ENCODE measurements at regions not wholly inside any gene's neighbourhood (a gene's known extent, or its start where the extent isn't known, plus 50 kb on each side); places are given as distances from the start of the nearest gene placed in this dataset.
"Not testable (repeated sequence)": the region's sequence is repeated elsewhere in the genome, so short reads cannot be mapped to it uniquely, and the experiment has no call there.

DNA sequence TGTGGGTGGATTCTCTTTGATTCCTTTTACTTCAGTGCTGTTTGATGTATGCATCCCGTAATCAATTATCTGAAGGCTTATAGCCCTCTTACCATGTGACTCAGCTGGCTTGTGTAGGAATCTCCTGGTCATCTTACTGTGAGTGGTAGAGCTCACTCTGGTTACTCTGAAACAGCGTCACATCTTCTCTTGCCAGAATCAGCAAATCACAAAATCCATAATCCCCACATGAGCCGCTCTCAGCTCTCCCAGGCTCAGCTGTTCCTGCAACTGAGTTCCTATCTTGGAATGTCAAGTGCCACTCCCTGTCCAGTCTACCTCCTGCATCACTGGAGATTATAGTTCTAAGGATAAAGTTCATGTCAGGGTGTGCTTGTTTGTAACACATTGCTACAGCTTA lies 278.0 kb downstream of the FBXO8 start:
- no peak for DNase-seq

GRCh38 chr4:173998471-173999144 lies 284.9 kb downstream of the FBXO8 start:
- DNase-seq = no peak

GRCh38 chr4:173995779-173996178 lies 287.7 kb downstream of the FBXO8 start:
- DNase-seq = not testable (repeated sequence)

GRCh38 chr4:173991814-173992213 lies 291.7 kb downstream of the FBXO8 start:
- DNase-seq = no peak

DNA sequence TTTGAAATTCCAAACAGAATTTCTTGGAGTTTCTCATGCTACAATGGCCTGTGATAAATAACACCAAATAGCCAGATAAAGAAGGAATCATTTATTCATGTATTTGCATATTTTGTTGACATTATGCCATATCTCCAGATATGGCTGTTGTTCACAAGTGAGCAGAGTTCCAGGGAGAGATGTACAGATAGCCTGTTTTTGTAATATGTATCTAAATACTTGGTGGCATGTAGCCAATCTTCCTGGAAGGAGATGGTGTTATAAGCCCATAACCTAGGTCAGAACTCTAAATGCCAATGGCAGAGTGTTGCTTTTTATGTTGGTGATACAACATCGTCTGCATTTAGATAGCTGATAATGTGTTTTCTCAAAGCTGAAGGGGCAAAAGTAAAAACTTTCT lies 292.2 kb downstream of the FBXO8 start:
- no peak for DNase-seq

GRCh38 chr4:173990869-173991210 lies 292.6 kb downstream of the FBXO8 start:
- no peak for DNase-seq

- no peak for DNase-seq
Measured at GRCh38 chr4:173990126-173990868, 293.2 kb downstream of the FBXO8 start.

- not testable (repeated sequence) for DNase-seq
Measured at GRCh38 chr4:173963523-173963922, 319.9 kb downstream of the FBXO8 start.

- DNase-seq = no peak
Measured at GRCh38 chr4:173960398-173960797, 323.1 kb downstream of the FBXO8 start.

GRCh38 chr4:173958445-173958844 lies 325.0 kb downstream of the FBXO8 start:
- no peak for DNase-seq

GRCh38 chr4:173943547-173943946 lies 339.9 kb downstream of the FBXO8 start:
- DNase-seq = no peak

GRCh38 chr4:173940146-173940545 lies 343.3 kb downstream of the FBXO8 start:
- DNase-seq = no peak

GRCh38 chr4:173937631-173938270 lies 345.7 kb downstream of the FBXO8 start:
- no peak for DNase-seq

DNA sequence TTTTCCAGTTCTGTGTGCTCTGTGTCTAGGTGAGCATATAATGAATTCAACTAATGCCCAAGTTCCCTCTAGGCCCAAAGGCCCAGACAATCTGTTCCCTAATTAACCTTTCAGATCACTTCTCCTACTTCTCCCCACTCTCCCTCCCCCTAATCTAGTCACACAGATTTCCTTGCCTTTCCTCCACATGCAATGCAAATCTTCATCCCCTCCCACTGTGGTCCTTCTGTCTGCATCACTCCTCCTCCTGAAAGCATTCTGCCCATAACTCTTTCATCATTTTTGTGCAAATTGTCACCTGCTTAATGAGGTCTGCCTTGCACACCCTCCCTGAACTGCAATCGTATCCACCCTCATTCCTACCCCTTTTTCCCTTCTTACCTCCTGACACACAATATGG lies 346.6 kb downstream of the FBXO8 start:
- no peak for DNase-seq

DNA sequence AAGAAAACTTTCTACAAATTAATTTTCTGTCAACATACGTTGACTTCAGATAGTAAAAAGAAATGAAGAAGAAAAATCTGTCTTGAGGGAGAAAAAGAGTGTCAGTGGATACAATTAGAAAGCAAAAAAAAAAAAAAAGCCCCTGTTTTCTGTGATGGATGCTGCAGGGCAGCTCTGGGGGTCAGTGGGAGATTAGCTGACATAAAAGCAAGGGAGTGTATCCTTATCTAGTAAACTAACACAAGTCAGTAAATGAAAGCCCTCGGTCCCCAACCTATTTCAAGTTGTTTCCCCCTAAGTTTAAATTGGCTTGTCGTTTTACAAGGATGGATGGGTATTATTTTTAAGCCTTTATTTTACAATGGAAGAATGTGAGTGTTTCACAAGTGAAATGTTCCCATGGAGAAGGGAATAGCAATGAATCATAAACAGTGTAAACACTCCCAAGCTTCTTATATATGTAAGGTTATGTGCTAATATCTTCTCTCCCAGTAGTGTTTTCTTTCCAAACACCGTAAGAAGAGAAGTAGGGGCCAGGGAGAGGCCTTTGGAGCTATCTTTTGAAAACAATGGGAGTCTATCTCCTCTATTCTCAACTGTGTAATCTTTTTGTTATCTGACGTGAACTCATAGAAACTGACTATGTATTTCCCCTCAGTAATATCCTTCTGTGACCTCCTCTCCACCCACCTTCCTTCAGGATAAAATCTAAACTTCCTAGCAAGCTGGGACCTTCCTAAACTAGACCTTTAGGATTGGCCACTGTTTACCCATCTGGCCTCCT lies 347.7 kb downstream of the FBXO8 start:
- no peak for DNase-seq

DNA sequence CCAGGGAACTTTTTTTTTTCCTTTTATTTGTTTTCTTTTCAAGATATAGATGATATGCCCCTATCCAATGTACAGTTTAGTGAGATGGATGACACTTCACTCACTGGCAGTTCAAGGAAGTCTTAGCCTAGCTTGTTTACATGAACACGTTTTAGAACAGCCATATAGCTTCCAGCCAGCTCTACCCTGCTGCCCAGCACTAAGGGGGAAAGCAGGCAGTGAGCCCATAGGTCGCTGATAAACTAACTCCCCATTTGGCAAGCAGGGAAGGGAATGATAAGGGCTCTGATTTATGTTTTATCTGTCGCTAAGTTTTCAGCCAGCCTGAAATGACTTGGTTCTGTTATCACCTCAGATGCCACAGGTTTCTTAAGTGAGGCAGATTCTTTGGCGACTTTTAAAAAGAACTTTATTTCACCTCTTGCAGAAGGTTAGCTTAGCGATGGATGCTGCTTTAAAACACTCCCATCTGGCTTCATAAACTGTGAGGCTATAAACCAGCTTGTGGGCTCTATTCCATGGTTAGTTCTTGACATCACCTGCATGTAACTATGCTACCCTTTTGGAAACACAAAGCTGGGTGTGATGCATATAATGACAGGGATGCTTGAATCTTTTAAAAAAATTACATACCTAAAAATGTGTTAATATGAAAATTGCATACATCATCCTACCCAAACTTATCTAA lies 348.4 kb downstream of the FBXO8 start:
- no peak for DNase-seq

DNA sequence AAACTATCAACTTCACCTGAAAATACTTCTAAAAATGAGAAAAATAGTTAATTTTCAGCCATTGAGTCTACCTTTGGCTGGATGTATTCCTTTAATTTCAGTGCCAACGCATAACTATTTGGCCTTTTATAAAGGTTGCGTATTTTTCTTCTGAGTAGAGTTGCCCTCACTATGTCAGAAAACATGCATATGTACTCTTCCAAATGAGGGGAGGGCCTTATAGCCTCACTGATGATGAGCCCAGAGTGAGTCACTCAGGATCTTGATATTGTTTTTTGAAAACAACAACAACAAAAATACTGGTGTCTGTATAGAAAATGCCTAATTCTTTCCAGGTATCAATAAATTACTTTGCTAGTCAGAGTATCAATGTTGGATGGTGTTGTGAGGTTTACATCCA lies 349.3 kb downstream of the FBXO8 start:
- DNase-seq = no peak

DNA sequence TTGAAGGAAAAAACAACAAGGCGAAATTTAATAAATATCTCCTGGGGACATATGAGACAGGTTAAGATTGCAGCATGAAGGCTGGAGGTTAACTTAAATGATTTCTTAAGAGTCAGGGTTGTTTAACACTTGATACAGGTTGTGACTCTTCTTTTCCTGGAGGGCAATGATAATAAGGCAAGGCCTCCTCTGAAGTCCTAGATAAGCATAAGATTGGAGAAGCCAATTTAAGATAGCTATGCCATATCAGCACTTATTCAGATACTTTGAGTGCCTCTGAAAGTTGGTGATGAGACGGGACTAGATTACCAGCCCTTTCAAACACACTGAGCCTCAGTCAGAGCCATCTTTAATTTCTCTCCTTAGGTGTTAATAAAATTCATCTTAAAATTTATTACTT lies 350.8 kb downstream of the FBXO8 start:
- DNase-seq = no peak

DNA sequence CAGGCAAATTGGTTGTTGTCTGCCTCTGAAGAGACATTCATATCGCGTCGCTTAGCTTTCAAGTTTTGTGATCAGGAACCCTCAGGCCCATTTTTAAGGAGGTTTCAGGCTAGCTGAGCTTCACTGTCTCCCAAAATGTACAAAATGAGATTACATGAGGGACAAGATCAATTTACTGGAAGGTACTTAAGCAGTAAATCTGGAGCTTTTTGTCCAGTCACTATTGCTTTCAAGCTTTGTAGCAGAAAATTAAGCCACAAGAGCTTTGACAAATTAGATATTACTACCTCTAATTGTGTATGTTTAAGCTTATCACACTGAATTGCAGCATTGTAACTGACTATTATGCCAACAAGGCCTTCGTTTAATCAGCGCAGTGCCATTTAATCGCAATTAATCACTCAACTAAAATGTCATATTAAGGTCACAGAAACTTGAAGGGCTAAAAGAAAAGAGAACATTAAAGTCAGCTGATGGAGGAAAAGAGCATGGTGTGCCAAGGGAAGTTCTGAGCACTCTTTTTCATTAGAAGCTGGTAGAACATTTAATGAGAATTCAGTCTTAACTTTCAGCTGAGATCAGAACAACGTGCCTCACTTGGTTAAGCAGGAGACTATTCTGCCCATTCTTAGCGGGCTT lies 353.0 kb downstream of the FBXO8 start:
- no peak for DNase-seq

DNA sequence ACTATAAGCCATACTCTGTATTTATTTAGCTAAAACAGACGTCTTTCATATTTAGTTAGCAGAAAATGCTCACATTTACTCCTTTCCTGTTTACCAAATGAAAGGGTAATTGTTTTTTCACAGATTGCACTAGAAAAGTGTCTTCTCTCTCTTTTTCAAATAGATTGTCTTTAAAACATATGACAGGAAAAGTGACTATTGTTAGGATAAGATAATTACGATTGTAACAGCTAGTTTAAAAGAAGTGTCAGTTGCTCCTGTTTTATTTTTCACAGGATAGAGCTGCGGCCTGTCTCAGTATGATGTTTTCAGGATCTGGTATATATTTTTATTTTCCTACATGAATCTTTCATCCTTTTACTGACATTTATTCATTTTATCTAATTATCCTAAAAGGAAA lies 353.5 kb downstream of the FBXO8 start:
- no peak for DNase-seq

DNA sequence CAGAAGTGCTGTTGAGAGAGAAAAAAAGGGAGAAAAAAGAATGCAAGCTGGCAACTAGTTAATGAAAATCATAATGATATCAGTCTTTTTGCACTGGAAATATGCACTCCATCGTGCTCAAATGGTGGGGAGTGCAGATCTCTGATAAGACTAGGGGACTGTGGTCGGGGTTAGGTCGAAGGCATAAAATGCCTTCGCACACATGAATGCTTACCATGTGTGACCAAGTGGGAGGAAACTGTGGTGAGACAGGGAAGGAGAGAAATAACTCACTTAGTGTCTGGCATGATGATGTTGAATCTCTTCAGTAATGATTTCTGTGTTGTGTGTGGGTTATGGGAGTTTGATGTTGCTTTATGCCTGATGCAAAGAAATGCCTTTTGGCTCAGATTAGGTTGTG lies 358.9 kb downstream of the FBXO8 start:
- DNase-seq = no peak

DNA sequence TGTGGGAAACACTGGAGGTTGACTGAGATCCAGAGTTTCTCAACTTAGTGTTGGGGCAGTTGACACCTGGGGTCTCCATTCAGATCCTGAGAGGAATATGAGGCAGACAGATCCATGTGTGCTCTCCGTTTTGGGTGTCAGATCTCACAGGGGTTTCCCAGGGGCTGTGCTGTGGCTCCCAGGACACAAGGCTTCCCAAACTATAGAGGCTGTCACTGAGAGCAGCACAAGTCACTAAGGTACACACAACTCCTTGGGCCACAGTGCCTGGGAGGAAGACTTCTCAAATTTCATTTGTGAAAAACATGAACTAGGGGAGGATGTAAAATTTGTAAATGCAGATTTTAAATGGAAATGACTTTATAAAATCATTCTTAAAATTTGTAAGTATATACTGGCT lies 363.6 kb downstream of the FBXO8 start:
- no peak for DNase-seq

Data from activated CD4-positive, alpha-beta T cell treated with anti-CD3 and anti-CD28 coated beads, Interleukin-2, amount 50 U/mL, for 48 hours (primary cell).